Activated CD4-positive, alpha-beta T cell treated with anti-CD3 and anti-CD28 coated beads, Interleukin-2, amount 50 U/mL, for 4 hours (primary cell): ENCODE measurements at regions not wholly inside any gene's neighbourhood (a gene's known extent, or its start where the extent isn't known, plus 50 kb on each side); places are given as distances from the start of the nearest gene placed in this dataset.
A peak's percentile ranks its signal among the peaks of the same experiment; 100 is the strongest.

ENCODE experiments used
- DNase-seq, 2 experiments: peaks; one replicate each; pipeline ENCODE4 v3.0.0-alpha.2; 2020

DNA sequence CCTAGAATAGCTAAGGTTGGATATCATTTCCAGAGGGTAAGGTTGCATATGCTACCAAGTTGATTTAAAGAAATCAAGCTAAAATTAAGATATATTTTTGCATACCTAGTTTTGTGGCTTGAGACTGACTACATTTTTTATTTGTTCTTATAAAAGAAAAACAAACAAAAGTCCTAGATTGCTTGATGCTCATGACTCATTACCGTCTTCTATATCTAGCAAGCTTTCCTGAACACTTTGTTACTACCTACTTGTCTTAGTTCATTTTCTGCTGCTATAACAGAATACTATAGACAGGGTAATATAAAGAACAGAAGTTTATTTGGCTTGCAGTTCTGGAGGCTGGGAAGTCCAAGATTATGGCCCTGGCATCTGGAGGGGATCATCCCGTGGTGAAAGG is 152.1 kb upstream of the THRB start:
- no peak for DNase-seq

GRCh38 chr3:24648063-24648462 is 153.4 kb upstream of the THRB start:
- no peak for DNase-seq

DNA sequence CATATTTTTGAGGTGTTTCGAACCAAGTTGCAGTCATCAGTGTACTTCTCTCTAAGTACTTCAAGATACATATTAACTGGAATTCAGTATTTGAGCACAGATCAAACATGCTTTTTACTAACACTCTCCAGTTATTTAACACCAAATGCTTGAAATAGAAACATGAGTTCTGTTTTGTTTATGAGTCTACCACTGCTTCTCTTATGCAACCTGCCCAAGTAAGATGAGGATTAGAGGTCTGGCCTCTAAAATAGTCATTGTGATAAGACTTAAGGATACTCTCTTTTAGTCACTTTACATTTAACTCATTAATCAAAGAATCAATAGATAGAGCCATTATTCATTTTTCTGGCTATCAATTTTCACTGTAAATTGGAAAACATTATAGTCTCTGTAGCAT is 156.2 kb upstream of the THRB start:
- DNase-seq: no peak

DNA sequence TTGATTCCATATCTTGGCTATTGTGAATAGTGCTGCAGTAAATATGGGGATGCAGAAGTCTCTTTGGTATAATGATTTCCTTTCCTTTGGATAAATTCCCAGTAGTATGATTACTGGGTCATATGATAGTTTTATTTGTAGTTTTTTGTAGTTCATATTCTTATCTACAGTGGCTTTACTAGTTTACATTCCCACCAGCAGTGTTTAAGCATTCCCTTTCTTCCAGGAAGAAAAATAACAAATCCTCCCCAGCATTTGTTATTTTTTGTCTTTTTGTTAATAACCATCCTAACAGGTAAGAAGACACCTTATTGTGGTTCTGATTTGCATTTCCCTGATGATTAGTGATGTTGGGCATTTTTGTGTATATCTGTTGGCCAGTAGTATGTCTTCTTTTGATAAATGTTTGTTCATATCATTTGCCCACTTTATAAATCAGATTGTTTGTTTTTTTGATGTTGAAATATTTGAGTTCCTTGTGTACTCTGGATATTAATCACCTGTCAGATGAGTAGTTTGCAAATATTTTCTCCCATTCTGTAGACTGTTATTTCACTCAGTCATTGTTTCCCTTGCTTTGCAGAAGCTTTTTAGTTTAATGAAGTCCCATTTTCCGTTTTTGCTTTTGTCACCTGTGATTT is 163.3 kb upstream of the THRB start:
- DNase-seq: no peak

DNA sequence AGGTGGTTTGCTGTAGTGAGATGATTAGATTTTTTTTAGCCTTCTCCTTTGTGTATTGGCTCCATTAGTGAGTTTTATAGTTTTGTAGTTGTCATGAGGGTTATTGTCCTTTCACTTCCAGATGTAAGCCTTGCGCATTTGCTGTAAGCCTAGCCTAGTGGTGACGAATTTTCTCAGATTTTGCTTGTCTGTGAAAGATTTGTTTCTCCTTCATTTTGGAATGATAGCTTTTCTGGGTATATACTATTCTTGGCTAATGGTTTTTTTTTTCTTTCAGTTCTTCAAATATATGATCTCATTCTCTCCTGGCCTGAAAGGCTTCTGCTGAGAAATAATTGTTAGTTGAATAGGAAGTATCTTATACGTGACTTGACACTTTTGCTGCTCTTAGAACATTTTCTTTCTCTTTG is 166.5 kb upstream of the THRB start:
- DNase-seq: no peak

DNA sequence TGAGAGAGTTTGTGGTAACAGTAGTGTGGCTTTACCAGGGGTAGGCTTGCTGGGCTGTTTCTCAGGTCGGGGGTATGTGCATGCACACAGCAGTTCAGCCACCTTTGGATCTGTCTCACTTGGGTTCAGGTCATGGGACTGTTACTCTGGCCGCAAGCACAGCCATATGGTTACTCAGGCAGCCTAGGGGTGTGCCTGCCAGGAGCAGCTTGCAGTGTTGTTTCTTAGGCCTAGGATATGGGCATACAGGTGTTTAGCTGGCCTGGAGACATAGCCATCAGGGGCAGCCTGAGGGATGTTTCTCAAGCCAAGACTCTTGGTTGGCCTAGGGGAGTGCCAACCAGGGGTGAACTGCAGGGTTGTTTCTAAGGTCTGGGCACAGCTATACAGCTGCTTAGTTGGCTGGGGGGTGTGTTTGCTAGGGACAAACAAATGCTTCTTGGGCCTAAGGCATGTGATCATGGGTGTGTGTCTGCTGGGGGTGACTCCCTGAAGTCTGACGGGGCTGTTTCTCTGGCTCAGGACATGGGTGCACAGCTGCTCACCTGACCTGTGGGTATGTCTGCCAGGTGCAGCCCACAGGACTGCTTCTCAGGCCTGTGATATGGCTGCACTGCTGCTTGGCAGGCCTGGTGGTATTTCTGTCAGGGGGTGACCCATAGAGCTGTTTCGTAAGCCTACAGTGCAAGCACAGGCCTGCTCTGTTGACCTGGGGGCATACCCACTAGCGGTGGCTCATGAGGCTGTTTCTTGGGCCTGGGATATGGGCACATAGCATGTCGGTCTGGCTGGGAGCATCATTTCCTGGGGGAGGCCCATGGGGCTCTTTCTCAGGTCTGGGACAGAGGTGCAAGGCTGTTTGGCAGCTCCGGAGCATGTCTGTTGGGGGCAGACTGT is 168.0 kb upstream of the THRB start:
- DNase-seq: no peak

DNA sequence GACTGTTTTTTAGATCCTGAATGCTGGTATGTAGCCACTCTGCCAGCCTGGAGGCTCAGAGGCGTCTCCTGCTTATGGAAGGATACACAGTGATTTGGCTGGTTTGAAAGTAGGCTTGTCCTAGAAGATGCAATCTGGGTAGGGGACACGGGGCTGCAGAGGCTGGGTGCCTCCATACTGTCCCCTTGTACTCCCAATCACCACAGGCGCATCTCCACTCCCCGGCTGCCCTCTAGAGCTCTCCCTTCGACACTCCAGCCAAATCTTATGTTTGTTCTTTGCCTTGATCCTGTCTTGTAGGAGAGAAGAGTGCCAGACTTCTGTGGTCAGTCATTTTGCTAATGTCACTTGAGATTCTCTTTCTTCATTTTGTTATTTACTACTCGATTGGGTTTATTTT is 168.8 kb upstream of the THRB start:
- no peak for DNase-seq

GRCh38 chr3:24668039-24668438 is 173.4 kb upstream of the THRB start:
- DNase-seq: no peak

DNA sequence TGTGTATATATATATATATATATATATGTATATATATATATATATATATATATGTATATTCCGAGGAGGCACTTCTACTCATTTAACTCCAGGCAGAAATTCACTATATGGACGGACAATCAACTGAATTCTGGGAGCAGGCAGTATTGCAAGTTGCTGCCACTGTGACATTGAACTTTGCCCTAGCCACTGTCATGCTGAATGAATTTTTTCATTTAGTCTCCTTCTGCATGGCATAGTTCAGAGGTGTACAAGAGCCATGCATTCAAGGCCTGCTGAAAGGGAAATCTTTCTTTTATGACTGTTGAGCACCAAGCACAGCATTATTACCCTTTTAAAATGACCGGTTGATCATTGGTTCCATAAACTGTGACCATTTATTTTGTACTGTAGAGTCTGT is 176.2 kb upstream of the THRB start:
- DNase-seq: no peak

DNA sequence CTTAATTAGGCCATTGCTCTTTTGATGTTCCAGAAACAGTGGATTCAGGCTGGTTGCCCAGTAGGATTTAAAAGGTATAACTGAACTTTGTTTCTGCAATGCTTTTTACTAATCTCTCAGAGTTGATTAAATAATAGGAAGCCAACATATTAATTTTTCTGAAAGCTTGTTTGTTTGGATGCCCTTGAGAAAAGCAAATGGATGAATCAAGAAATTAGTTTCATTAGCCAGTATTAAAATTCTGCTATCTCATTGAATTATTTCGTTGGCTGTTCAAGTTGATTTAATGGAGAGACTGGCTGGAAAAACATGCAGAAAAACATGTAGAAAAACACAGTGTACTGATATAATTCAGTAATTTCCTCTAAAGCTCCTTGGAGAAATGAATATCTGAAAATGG is 178.9 kb upstream of the THRB start:
- DNase-seq: no peak

DNA sequence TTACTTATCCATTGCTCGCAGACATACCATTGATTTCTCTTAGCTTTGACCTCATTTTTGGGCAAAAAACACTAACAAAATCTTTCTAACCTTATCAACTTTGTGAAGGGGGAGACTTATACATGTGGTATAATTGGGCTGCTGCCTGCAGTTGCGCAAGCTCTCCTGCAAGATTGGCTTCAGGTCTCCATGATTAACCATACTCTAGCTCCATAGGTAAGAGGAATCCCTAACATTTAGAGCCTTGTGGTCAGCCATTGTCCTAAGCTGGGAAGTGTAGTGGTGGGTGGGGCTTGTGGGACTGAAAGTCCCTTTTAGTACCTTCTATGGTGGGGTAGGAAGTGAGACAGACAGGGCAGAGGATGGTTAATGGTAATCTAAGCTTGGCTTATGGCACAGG is 179.6 kb upstream of the THRB start:
- DNase-seq: no peak

GRCh38 chr3:24678021-24678420 is 183.4 kb upstream of the THRB start:
- DNase-seq: no peak

GRCh38 chr3:24678421-24678865 is 183.8 kb upstream of the THRB start:
- no peak for DNase-seq

DNA sequence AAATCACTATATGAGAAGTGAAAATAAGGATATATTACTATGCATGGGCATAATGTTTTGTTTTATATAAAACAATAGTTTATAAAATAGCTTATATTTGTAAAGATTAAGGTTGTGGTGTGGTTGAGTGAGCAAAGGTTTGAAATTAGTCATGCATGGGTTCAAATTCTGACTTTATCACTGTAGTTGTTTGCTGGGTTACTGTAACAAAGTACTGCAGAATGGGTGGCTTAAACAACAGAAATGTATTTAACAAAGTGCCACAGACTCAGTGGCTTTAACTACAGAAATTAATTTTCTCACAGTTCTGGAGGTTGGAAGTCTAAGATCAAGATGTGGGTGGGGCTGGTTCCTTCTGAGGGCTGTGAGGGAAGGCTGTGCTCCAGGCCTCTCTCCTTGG is 184.8 kb upstream of the THRB start:
- DNase-seq: no peak

DNA sequence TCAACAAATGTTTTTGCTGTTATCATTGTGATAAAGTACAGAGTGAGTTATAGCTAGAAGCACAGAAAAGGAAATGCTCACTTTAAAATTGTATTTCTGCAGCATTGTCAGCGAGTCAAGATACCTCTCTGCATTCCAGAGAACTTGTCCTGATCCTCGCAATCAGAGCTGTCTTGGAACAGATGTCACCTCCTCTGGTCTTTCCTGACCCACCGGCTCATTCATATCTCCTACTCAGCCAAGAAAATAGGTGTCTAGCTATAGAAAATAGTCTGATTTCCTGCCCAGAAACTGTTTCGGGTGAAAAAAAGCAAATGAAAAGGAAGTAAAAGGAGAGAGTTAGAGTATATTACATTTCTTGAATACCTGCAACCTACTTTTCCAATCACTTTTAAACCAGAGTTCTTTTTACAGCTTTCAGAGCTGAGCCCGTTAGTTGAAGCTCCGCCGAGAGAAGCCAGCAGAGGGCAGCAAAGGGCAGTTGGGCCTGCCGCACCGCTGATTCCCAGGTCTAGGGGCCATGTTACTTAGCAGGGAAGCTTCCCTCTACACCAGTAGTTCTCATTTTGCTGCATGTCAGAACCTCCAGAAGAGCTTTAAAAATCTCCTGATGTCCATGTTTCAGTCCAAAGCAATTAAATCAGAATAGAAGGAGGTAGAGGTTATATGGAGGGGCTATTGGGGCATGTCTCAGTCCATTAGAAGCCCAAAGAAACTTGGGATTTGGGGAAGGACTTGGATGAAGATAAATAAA is 185.7 kb upstream of the THRB start:
- peak; percentile 4 to 12 for DNase-seq

DNA sequence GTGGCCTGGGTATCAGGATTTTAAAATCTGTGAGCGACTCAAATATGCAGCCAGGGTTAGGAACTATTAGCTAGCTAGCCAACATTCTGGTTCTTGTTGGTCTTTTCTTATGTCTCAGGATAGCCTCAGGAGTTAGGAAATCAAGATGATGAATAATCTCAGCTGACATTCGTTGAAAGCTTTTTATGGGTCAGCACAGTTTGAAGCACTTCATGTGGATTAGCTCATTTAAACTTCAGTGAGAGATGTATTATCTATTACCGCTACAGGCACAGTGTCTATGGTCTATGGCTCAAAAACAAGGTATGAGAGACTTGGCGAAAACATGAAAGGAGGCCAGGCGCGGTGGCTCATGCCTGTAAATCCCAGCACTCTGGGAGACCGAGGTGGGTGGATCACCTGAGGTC is 187.5 kb upstream of the THRB start:
- no peak for DNase-seq

GRCh38 chr3:24683090-24683489 is 188.4 kb upstream of the THRB start:
- no peak for DNase-seq

DNA sequence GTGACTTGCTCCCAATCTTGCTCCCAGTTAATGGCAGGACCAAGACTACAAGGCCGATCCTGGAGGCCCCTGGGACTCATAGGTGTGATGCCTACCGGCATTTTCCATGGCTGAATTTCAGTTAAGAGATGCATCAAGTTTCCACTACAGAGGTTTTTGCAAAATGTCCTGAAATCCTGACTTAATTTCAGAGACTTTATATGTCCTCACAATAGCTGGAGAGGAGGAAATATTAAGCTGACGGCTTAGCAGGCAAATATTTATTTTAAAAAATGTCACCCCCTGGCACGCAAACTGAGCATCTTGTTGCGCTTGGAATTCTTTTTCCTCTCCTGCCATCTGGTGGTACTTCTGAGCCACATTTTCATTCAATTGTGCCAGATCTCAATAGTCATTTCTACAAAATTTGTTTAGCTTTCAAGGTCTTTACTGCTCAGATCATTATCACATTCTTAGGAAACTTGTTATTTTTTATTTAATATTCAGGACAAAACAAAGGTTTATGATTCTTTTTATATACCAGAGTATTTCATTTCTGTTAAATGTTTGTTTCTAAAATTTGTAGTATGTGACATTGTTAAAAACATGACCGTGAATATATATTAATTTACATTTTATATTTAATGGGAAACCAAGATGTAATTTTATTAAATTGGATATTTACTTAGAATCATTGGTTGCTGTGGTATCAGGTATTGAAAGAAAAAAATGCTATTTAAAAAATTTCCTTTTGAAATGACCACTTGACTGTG is 189.2 kb upstream of the THRB start:
- DNase-seq: no peak

DNA sequence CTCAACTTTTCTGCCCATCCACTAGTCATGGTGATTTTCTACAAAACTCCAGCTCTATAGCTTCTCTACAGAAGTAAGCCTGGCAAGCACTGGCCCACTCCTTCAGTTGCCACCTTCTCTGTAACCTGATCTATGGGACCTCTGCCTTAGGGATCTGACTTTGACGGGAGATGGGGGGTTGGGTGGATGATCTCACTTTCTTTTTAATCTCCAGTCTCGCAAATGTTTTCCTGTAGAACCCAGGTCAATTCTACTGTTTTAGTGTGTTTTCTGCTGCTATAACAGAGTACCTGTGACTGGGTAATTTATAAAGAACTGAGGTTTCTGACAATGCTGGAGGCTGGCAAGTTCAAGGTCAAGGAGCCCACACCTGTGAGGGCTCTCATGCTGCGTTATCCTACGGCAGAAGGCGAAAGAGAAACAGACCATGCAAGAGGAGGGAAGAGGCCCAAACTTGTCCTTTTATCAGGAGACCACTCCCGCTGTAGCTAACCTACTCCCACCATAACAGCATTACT is 189.9 kb upstream of the THRB start:
- DNase-seq: no peak

- no peak for DNase-seq
Observed at GRCh38 chr3:24686808-24687207, 192.2 kb upstream of the THRB start.

- no peak for DNase-seq
Observed at GRCh38 chr3:24687671-24688070, 193.0 kb upstream of the THRB start.

DNA sequence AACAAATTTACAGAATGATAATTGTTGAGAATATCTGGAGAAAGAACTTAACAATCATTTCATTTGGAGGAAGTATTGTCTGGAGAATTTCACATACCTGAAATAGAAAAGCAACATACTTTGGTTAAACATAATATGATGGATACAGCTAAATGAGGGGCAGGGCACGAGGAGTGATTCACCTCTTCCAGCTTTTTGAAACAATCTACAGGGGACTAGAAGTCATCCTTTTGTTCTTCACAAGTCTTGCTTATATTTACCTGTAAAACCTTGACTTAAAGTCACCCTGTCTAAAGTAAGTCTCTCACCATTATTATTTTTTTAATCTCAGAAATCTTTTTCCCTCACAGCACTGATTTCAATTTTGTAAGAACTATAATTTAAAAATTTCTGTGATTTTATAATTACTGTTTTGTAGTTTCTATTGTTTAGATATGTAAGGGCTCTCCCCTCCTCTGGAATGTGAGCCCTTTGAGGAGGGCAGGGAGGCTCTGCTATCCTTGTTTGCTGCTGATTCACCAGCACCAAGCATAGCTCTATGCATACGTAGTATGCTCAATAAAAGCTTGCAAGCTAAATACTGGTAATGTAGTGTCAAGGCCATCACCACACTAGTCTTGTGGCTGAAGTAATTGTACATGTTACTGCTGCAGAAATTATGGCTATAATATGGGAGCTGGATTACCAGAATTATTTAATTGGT is 193.9 kb upstream of the THRB start:
- no peak for DNase-seq
